ENCODE measurements at regions not wholly inside any gene's neighbourhood (a gene's known extent, or its start where the extent isn't known, plus 50 kb on each side); places are given as distances from the start of the nearest gene placed in this dataset.

DNA sequence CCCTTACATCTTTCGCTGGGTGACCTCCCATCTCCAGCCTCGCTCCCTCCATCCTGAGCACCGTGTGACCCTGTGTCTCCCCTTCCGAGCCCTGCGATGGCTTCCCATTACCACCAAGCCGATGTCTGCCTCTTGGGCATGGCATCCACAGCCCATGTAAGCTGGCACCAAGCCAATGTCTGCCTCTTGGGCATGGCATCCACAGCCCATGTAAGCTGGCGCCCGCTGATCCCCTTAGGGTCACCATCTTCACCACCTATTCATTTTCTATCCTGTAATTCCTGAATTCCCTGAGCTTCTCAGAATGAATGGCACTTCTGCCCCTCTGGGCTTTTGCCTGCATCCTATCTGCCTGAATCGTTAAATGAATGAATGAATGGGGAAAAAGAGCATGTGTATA is 478.2 kb upstream of the CCL2 start (continued):
- TF ChIP-seq TCF3 (IDR thresholded peaks at IDR 0.05; ENCODE audit: borderline replicate concordance, insufficient read depth, low read depth, low read length), result no peak

DNA sequence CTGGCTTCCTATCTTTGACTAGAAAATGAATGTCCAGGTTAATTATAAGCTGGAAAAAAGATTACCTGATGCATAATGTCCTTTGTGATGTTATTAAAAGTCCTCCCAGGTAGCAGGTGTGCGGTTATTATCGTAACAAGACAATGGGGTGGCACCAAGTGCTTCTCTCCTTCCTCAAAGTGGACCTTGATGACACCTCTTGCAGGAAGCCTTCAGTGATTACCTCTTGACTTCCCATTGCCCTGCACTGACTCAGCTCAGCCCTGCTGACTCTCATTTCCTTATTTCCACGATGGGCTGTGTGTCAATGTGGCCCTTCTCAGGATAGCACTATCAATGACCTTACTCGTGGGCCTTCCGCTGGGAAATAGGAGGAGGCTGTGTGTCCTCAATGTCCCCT is 477.4 kb upstream of the CCL2 start:
- Histone ChIP-seq H3K27ac (ENCODE audit: control insufficient read depth, insufficient read depth) (no peak overlapping the region), H3K4me3 (no peak overlapping the region), H3K79me2 (ENCODE audit: control insufficient read depth, insufficient read depth, low read length) (no peaks in the 10 kb centered on the region), H3K4me2 (ENCODE audit: control insufficient read depth, insufficient read depth) (no peak overlapping the region), H3K4me1 (ENCODE audit: control insufficient read depth, insufficient read depth, low read length) (no peaks in the 10 kb centered on the region), H3K36me3 (ENCODE audit: control insufficient read depth in 2 of 2, insufficient read depth in 2 of 2, low read length in 1 of 2) (no peaks in the 10 kb centered on the region), H4K20me1 (ENCODE audit: control insufficient read depth, insufficient read depth) (no peaks in the 10 kb centered on the region), H2AFZ (ENCODE audit: control insufficient read depth, low read depth, low read length) (no peak overlapping the region), H3K9me3 (replicated peaks; ENCODE audit: control insufficient read depth, insufficient read depth, low read length) (no peaks in the 10 kb centered on the region), H3K27me3 (replicated peaks in 1 of 2; ENCODE audit: control insufficient read depth in 2 of 2, insufficient read depth in 2 of 2, low read length in 1 of 2) (no peaks in the 10 kb centered on the region), H3K9ac (ENCODE audit: control insufficient read depth, insufficient read depth, low read length) (no peak overlapping the region)
- no TSS peak for BruUV-seq (replicated peaks)
- TF ChIP-seq EP300 (IDR thresholded peaks at IDR 0.05; ENCODE audit: borderline replicate concordance in 1 of 2, control insufficient read depth in 1 of 2, low read depth in 2 of 2, low read length in 2 of 2) (no peak), TBL1XR1 (IDR thresholded peaks at IDR 0.05; ENCODE audit: low read depth, low read length) (no peak), SP1 (IDR thresholded peaks at IDR 0.05; ENCODE audit: low read depth, low read length) (no peak), TCF12 (IDR thresholded peaks at IDR 0.05; ENCODE audit: low read depth, low read length) (no peak), NFXL1 (IDR thresholded peaks at IDR 0.05; ENCODE audit: borderline replicate concordance) (no peak), NFYA (IDR thresholded peaks at IDR 0.05; ENCODE audit: borderline replicate concordance, low read depth, low read length) (no peak), CREM (IDR thresholded peaks at IDR 0.05; ENCODE audit: low read depth) (no peak), ZNF687 (IDR thresholded peaks at IDR 0.05) (no peak), MYB (IDR thresholded peaks at IDR 0.05; ENCODE audit: borderline replicate concordance, low read depth, low read length) (no peak), POLR2A (IDR thresholded peaks at IDR 0.05; ENCODE audit: low read depth, low read length) (no peak), KLF5 (IDR thresholded peaks at IDR 0.05; ENCODE audit: partially characterized antibody) (no peak)
- ChIA-PET RAD21 (ENCODE audit: unreplicated experiment) (no interaction called here), SMC1A (ENCODE audit: uncharacterized antibody, unreplicated experiment) (interaction anchor here (1.2 to 3.7 kb wide), 3 partner anchors 9 to 370 kb away, joined by 3 to 13 read pairs (median 9); no protein-coding TSS in a partner anchor), CTCF (interaction anchor here (0.8 to 2.8 kb wide), 6 partner anchors 9 to 584 kb away, joined by 3 to 48 read pairs (median 3); no protein-coding TSS in a partner anchor), POLR2A (no interaction called here)
- ATAC-seq (no peak), FAIRE-seq (no peak), DNase-seq (ENCODE audit: low read depth, low spot score) (no peak)
- in situ Hi-C loops (cut with MboI), result no loop called here
- 33% methylated on average over 5 of the region's 5 CpGs for WGBS (ENCODE audit: insufficient coverage, insufficient replicate concordance, low lambda C conversion rate, missing lambda C conversion rate)
- intact Hi-C loops (cut with micrococcal nuclease; ENCODE audit: unreplicated experiment), result no loop called here

Measured in GM12878 (cell line).